CD14-positive monocyte (primary cell): ENCODE measurements at regions not wholly inside any gene's neighbourhood (a gene's known extent, or its start where the extent isn't known, plus 50 kb on each side); places are given as distances from the start of the nearest gene placed in this dataset.
"Not testable (repeated sequence)": the region's sequence is repeated elsewhere in the genome, so short reads cannot be mapped to it uniquely, and the experiment has no call there.

Source experiments
- DNase-seq, 3 donors: peaks; one replicate each; pipeline ENCODE4 v3.0.0-alpha.2; 2011 to 2022
- H2AFZ ChIP-seq: 2 replicates; pipeline ENCODE4 v1.6.0; 2012; ENCODE audit warnings: mild to moderate bottlenecking, low read depth, low read length, inconsistent platforms; ENCODE audit not compliant: insufficient read depth, poor library complexity, severe bottlenecking
- H3K27ac ChIP-seq, 2 donors: 1 replicate in 1 of 2; 2 replicates in 1 of 2; pipeline ENCODE4 v1.5.1; 2012 to 2013; ENCODE audit warnings: low read length in 2 of 2, control low read depth in 1 of 2, inconsistent platforms in 1 of 2, low read depth in 1 of 2, mild to moderate bottlenecking in 1 of 2
- H3K27me3 ChIP-seq, 2 donors: one replicate each; pipeline versions ENCODE4 v1.6.0 to v1.6.1; 2011 to 2013; ENCODE audit warnings: low read length in 2 of 2; ENCODE audit not compliant: control insufficient read depth in 2 of 2, insufficient read depth in 2 of 2
- H3K36me3 ChIP-seq, 2 donors: replicated peaks in 1 of 2; 1 replicate in 1 of 2; 2 replicates in 1 of 2; pipeline versions ENCODE4 v1.5.1 to v1.6.1; 2012 to 2013; ENCODE audit warnings: low read length in 2 of 2, control low read depth in 1 of 2, inconsistent platforms in 1 of 2, mild to moderate bottlenecking in 1 of 2; ENCODE audit not compliant: insufficient read depth in 2 of 2, control insufficient read depth in 1 of 2
- H3K4me1 ChIP-seq, 2 donors: 1 replicate in 1 of 2; 2 replicates in 1 of 2; pipeline versions ENCODE4 v1.5.1 to v1.6.1; 2012 to 2013; ENCODE audit warnings: low read length in 2 of 2, control low read depth in 1 of 2, inconsistent platforms in 1 of 2, mild to moderate bottlenecking in 1 of 2, moderate library complexity in 1 of 2; ENCODE audit not compliant: insufficient read depth in 2 of 2, control insufficient read depth in 1 of 2
- H3K4me2 ChIP-seq: replicated peaks from 2 replicates; pipeline ENCODE3; 2012; ENCODE audit warnings: low read length, moderate library complexity, mild to moderate bottlenecking; ENCODE audit not compliant: poor library complexity, severe bottlenecking; ENCODE audit errors: extremely low read depth
- H3K4me3 ChIP-seq, 3 experiments: fragments of 200-600 bp in 1 of 3; sonication (generic) in 1 of 3; replicated peaks in 1 of 3; 1 replicate in 2 of 3; 2 replicates in 1 of 3; pipeline ENCODE4 v1.5.1; 2011 to 2013; ENCODE audit warnings: low read length in 3 of 3, mild to moderate bottlenecking in 3 of 3, control low read depth in 2 of 3, low read depth in 2 of 3, inconsistent platforms in 1 of 3, moderate library complexity in 1 of 3
- H3K79me2 ChIP-seq: 2 replicates; pipeline ENCODE4 v1.6.0; 2012; ENCODE audit warnings: mild to moderate bottlenecking, control low read depth, inconsistent platforms, low read length, moderate library complexity; ENCODE audit not compliant: insufficient read depth
- H3K9ac ChIP-seq: 2 replicates; pipeline ENCODE4 v1.6.0; 2017; ENCODE audit warnings: low read length, mild to moderate bottlenecking; ENCODE audit not compliant: insufficient read depth, poor library complexity, severe bottlenecking
- H3K9me3 ChIP-seq, 2 donors: replicated peaks in 1 of 2; 1 replicate in 1 of 2; 2 replicates in 1 of 2; pipeline versions ENCODE4 v1.5.1 to v1.6.1; 2012 to 2013; ENCODE audit warnings: low read length in 2 of 2, control low read depth in 1 of 2; ENCODE audit not compliant: control insufficient read depth in 1 of 2, insufficient read depth in 1 of 2
- H4K20me1 ChIP-seq: 2 replicates; pipeline ENCODE4 v1.6.0; 2012; ENCODE audit warnings: mild to moderate bottlenecking, low read length, control low read depth, moderate library complexity; ENCODE audit not compliant: insufficient read depth
- H3K27ac Mint-ChIP-seq, 7 donors: one replicate each; pipeline ENCODE4 v1.8.0; 2020; ENCODE audit warnings: mild to moderate bottlenecking in 7 of 7, mixed read lengths in 7 of 7, moderate library complexity in 6 of 7, inconsistent platforms in 2 of 7
- H3K27me3 Mint-ChIP-seq, 3 donors: one replicate each; pipeline ENCODE4 v1.8.0; 2021 to 2022; ENCODE audit warnings: low read depth in 3 of 3, mild to moderate bottlenecking in 3 of 3, mixed read lengths in 3 of 3, moderate library complexity in 3 of 3, inconsistent platforms in 1 of 3
- H3K36me3 Mint-ChIP-seq, 2 donors: one replicate each; pipeline ENCODE4 v1.8.0; 2020; ENCODE audit warnings: mixed read lengths in 2 of 2, inconsistent platforms in 1 of 2, mild to moderate bottlenecking in 1 of 2
- H3K4me1 Mint-ChIP-seq: one replicate; pipeline ENCODE4 v1.8.0; 2020; ENCODE audit warnings: mild to moderate bottlenecking, mixed read lengths
- H3K4me3 Mint-ChIP-seq, 2 donors: one replicate each; pipeline ENCODE4 v1.8.0; 2020; ENCODE audit warnings: mild to moderate bottlenecking in 2 of 2, mixed read lengths in 2 of 2, moderate library complexity in 1 of 2
- H3K9me3 Mint-ChIP-seq, 7 donors: one replicate each; pipeline ENCODE4 v1.8.0; 2020 to 2022; ENCODE audit warnings: mixed read lengths in 7 of 7, mild to moderate bottlenecking in 6 of 7, moderate library complexity in 6 of 7, inconsistent platforms in 2 of 7
- CTCF ChIP-seq: fragments of 200-600 bp; IDR thresholded peaks from one replicate; pipeline ENCODE4 v1.8.0; 2022; ENCODE audit warnings: antibody characterized with exemption, mild to moderate bottlenecking
- WGBS: methylation state at CpG from one replicate; pipeline ENCODE4 v1.1.5; 2013; ENCODE audit warnings: missing lambda C conversion rate; ENCODE audit not compliant: insufficient coverage; 5-methylcytosine and 5-hydroxymethylcytosine counted together
- intact Hi-C, 2 donors: fragments of 100-400 bp; cut with micrococcal nuclease; formaldehyde crosslinking; loops; one replicate each; pipeline versions ENCODE4 v1.15.0 to v1.15.1; 2023

- no peak overlapping the region for H3K4me2 ChIP-seq
- H3K9ac ChIP-seq: no peak overlapping the region
- no peak for DNase-seq
- H3K27me3 Mint-ChIP-seq: no peaks in the 10 kb centered on the region
- WGBS: 100% methylated on average over 2 of the region's 4 CpGs
- no peaks in the 10 kb centered on the region for H4K20me1 ChIP-seq
- no peak overlapping the region for H3K4me3 Mint-ChIP-seq
- H3K36me3 Mint-ChIP-seq: no peaks in the 10 kb centered on the region
- H3K36me3 ChIP-seq: no peaks in the 10 kb centered on the region
- H3K4me3 ChIP-seq: no peak overlapping the region
- no peaks in the 10 kb centered on the region for H3K4me1 Mint-ChIP-seq
- peaks cover 0 to 3% (median 0%) of the 10 kb centered on the region in 7 donors for H3K9me3 Mint-ChIP-seq
- no peak for TF ChIP-seq CTCF
- no peaks in the 10 kb centered on the region for H3K9me3 ChIP-seq
- no peak overlapping the region for H3K27ac ChIP-seq
- no peaks in the 10 kb centered on the region for H3K4me1 ChIP-seq
- H3K27ac Mint-ChIP-seq: no peak overlapping the region
- H3K27me3 ChIP-seq: no peaks in the 10 kb centered on the region
- no peak overlapping the region for H2AFZ ChIP-seq
- intact Hi-C loops: no loop called here
- no peaks in the 10 kb centered on the region for H3K79me2 ChIP-seq
These were observed 474.3 kb downstream of the SEMA3D start for GRCh38 chr7:84712374-84713121.

GRCh38 chr7:84710538-84710937, 476.3 kb downstream of the SEMA3D start:
- H3K9me3 ChIP-seq, H3K4me1 Mint-ChIP-seq, H3K4me1 ChIP-seq, H4K20me1 ChIP-seq, DNase-seq, H3K79me2 ChIP-seq, H3K4me3 ChIP-seq, H3K4me2 ChIP-seq, H3K36me3 ChIP-seq, H3K4me3 Mint-ChIP-seq, H3K36me3 Mint-ChIP-seq, H3K27me3 ChIP-seq, H3K27me3 Mint-ChIP-seq, H3K27ac Mint-ChIP-seq, H3K9ac ChIP-seq, H3K9me3 Mint-ChIP-seq, H2AFZ ChIP-seq, intact Hi-C loops, H3K27ac ChIP-seq: not testable (repeated sequence)
- no CpG with 5 or more reads among the region's 3 CpGs for WGBS
